Endothelial cell of umbilical vein (primary cell): ENCODE measurements at regions not wholly inside any gene's neighbourhood (a gene's known extent, or its start where the extent isn't known, plus 50 kb on each side); places are given as distances from the start of the nearest gene placed in this dataset.

ENCODE experiments used
- BruUV-seq: library from RNA; stranded (reverse); fragments of 400-500 nt; replicated peaks from 2 replicates; lab custom pipeline; 2021; lab: Mats Ljungman, UMichigan
- CTCF ChIA-PET: fragments of 300-600, 350-600 bp; sonication (Branson Sonifier 250); formaldehyde crosslinking; loops from one replicate; lab custom pipeline; 2021; ENCODE audit warnings: antibody characterized with exemption, inconsistent platforms; lab: Charles Lee
- POLR2A ChIA-PET: fragments of 300-600, 350-600 bp; sonication (Branson Sonifier 250); formaldehyde crosslinking; loops from one replicate; lab custom pipeline; 2021; ENCODE audit warnings: antibody characterized with exemption, inconsistent platforms; lab: Charles Lee
- DNase-seq: peaks from one replicate; pipeline ENCODE4 v3.0.0-alpha.2; 2011; ENCODE audit warnings: low read depth, low spot score
- FAIRE-seq: peaks from 2 replicates; lab custom pipeline; 2011; peaks lifted over from hg19 to GRCh38; lab: Jason Lieb, UNC
- H2AFZ ChIP-seq: 2 replicates; pipeline ENCODE4 v1.6.0; 2012; ENCODE audit warnings: low read depth, low read length, control low read depth, inconsistent platforms
- H3K27ac ChIP-seq: 2 replicates; pipeline ENCODE4 v1.5.1; 2011; ENCODE audit warnings: low read depth, mild to moderate bottlenecking, control low read depth, low read length, moderate library complexity; ENCODE audit not compliant: insufficient read depth
- H3K27me3 ChIP-seq, 2 experiments: 2 replicates each; pipeline versions ENCODE4 v1.6.0 to v1.6.1; 2011; ENCODE audit warnings: low read length in 2 of 2, mixed read lengths in 1 of 2; ENCODE audit not compliant: control insufficient read depth in 2 of 2, insufficient read depth in 2 of 2
- H3K36me3 ChIP-seq, 2 experiments: 2 replicates in 1 of 2; 3 replicates in 1 of 2; pipeline ENCODE4 v1.5.1; 2011; ENCODE audit warnings: low read length in 2 of 2, mild to moderate bottlenecking in 1 of 2, moderate library complexity in 1 of 2; ENCODE audit not compliant: control insufficient read depth in 2 of 2, insufficient read depth in 2 of 2; ENCODE audit errors: extremely low read depth in 1 of 2
- H3K4me1 ChIP-seq: 3 replicates; pipeline ENCODE4 v1.5.1; 2011; ENCODE audit warnings: mild to moderate bottlenecking, low read length; ENCODE audit not compliant: control insufficient read depth, insufficient read depth; ENCODE audit errors: extremely low read depth
- H3K4me2 ChIP-seq: 2 replicates; pipeline ENCODE4 v1.6.1; 2011; ENCODE audit warnings: low read length, control low read depth, mixed read lengths; ENCODE audit not compliant: insufficient read depth
- H3K4me3 ChIP-seq, 3 experiments: fragments of 200-600 bp in 1 of 3; sonication (generic), shearing (Covaris generic) in 1 of 3; replicated peaks in 1 of 3; 2 replicates each; pipeline ENCODE4 v1.5.1; 2011 to 2016; ENCODE audit warnings: control low read depth in 3 of 3, low read length in 3 of 3, mild to moderate bottlenecking in 2 of 3, inconsistent platforms in 1 of 3, low read depth in 1 of 3, moderate library complexity in 1 of 3; ENCODE audit not compliant: insufficient read depth in 1 of 3
- H3K79me2 ChIP-seq: 2 replicates; pipeline ENCODE4 v1.6.0; 2012; ENCODE audit warnings: low read length, inconsistent platforms; ENCODE audit not compliant: control insufficient read depth, insufficient read depth
- H3K9ac ChIP-seq: replicated peaks from 2 replicates; pipeline ENCODE3; 2011; ENCODE audit warnings: low read length, control low read depth; ENCODE audit not compliant: insufficient read depth; ENCODE audit errors: extremely low read depth
- H3K9me1 ChIP-seq: replicated peaks from 3 replicates; pipeline ENCODE4 v1.6.0; 2011; ENCODE audit warnings: mild to moderate bottlenecking, low read length; ENCODE audit not compliant: control insufficient read depth, insufficient read depth; ENCODE audit errors: extremely low read depth
- H3K9me3 ChIP-seq: replicated peaks from 2 replicates; pipeline ENCODE4 v1.5.1; 2012; ENCODE audit warnings: low read length, inconsistent platforms; ENCODE audit not compliant: control insufficient read depth, insufficient read depth
- H4K20me1 ChIP-seq: replicated peaks from 2 replicates; pipeline ENCODE3; 2011; ENCODE audit warnings: mild to moderate bottlenecking, low read length; ENCODE audit not compliant: control insufficient read depth, insufficient read depth; ENCODE audit errors: extremely low read depth
- EZH2 ChIP-seq: IDR thresholded peaks from 2 replicates; pipeline ENCODE4 v1.6.1; 2012; ENCODE audit warnings: borderline replicate concordance, low read depth, mild to moderate bottlenecking, moderate library complexity, low read length, inconsistent platforms; ENCODE audit not compliant: severe bottlenecking
- FOS ChIP-seq: IDR thresholded peaks from 2 replicates; pipeline ENCODE4 v1.6.1; 2011; ENCODE audit warnings: mild to moderate bottlenecking, low read length, moderate library complexity, borderline replicate concordance; ENCODE audit not compliant: insufficient read depth
- GATA2 ChIP-seq: IDR thresholded peaks from 2 replicates; pipeline ENCODE4 v1.7.0; 2011; ENCODE audit warnings: low read depth, mild to moderate bottlenecking, moderate library complexity, mixed read lengths, low read length; ENCODE audit not compliant: insufficient read length, insufficient read depth
- JUN ChIP-seq: IDR thresholded peaks from 2 replicates; pipeline ENCODE4 v1.6.1; 2011; ENCODE audit warnings: borderline replicate concordance, low read depth; ENCODE audit not compliant: insufficient read length, insufficient read depth
- MYC ChIP-seq: IDR thresholded peaks from one replicate; pipeline ENCODE4 v1.6.1; 2011; ENCODE audit warnings: mild to moderate bottlenecking, low read depth, low read length
- POLR2A ChIP-seq: IDR thresholded peaks from 2 replicates; pipeline ENCODE4 v1.6.1; 2012; ENCODE audit warnings: low read depth, mild to moderate bottlenecking, control low read depth, low read length
- POLR2AphosphoS5 ChIP-seq: IDR thresholded peaks from 2 replicates; pipeline ENCODE4 v1.6.1; 2012; ENCODE audit warnings: low read depth, mild to moderate bottlenecking, control low read depth, low read length, moderate library complexity; ENCODE audit not compliant: insufficient read depth
- dilution Hi-C: fragments of 300-500 bp; cut with MboI; formaldehyde crosslinking; loops from one replicate; pipeline ENCODE4 v1.15.0; 2019; ENCODE audit warnings: low sequenced_read_pairs; ENCODE audit not compliant: extremely low pct_ligation_motif_present
- intact Hi-C: fragments of 100-400 bp; cut with micrococcal nuclease; formaldehyde crosslinking; loops from one replicate; pipeline ENCODE4 v1.10.0; 2022
- TF ChIP-seq, protein P1 (sequence below), 2 donors: IDR thresholded peaks; 1 replicate in 1 of 2; 2 replicates in 1 of 2; pipeline ENCODE4 v1.5.1; 2011; ENCODE audit warnings: low read length in 2 of 2, mild to moderate bottlenecking in 2 of 2, moderate library complexity in 2 of 2, control low read depth in 1 of 2, inconsistent platforms in 1 of 2, low read depth in 1 of 2; ENCODE audit not compliant: insufficient read depth in 1 of 2; ENCODE audit errors: extremely low read depth in 1 of 2
- TF ChIP-seq, protein P2 (sequence below): IDR thresholded peaks from 2 replicates; pipeline ENCODE4 v1.6.1; 2011; ENCODE audit not compliant: insufficient read depth, insufficient read length

DNA sequence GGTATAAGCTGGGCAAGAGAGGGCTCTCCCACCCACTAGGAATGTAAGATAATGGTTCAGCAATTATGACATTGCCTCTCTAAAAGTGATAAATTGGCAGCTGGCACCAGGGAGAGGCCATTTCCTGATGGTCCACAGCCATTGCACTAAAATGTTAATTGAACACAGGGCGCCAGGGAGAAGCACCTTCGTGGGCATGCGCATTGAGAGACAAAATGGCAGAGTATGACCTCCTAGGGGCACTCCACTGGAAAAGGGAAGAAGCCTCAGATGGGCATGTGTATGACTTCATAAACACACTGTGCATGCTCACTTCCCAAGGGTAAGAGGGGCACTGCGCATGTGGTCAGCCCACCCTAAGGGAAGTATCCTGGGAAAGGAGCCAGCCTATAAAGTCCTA, 419.2 kb downstream of the AGTPBP1 start:
- intact Hi-C loops = no loop called here
- DNase-seq (no peak), FAIRE-seq (no peak)
- Histone ChIP-seq H3K4me3 (no peak overlapping the region), H3K36me3 (no peaks in the 10 kb centered on the region), H3K4me1 (no peaks in the 10 kb centered on the region), H4K20me1 (no peaks in the 10 kb centered on the region), H3K27me3 (no peaks in the 10 kb centered on the region), H3K9me3 (no peaks in the 10 kb centered on the region), H3K9me1 (no peaks in the 10 kb centered on the region), H3K4me2 (no peak overlapping the region), H3K27ac (no peak overlapping the region), H2AFZ (no peak overlapping the region), H3K9ac (no peak overlapping the region), H3K79me2 (no peaks in the 10 kb centered on the region)
- POLR2A ChIA-PET = no interaction called here
- CTCF ChIA-PET = no interaction called here
- TF ChIP-seq EZH2 = no peak
- TF ChIP-seq FOS = no peak
- no peak for TF ChIP-seq POLR2A
- no peak for TF ChIP-seq POLR2AphosphoS5
- no peak for TF ChIP-seq MYC
- TF ChIP-seq, protein P1, sequence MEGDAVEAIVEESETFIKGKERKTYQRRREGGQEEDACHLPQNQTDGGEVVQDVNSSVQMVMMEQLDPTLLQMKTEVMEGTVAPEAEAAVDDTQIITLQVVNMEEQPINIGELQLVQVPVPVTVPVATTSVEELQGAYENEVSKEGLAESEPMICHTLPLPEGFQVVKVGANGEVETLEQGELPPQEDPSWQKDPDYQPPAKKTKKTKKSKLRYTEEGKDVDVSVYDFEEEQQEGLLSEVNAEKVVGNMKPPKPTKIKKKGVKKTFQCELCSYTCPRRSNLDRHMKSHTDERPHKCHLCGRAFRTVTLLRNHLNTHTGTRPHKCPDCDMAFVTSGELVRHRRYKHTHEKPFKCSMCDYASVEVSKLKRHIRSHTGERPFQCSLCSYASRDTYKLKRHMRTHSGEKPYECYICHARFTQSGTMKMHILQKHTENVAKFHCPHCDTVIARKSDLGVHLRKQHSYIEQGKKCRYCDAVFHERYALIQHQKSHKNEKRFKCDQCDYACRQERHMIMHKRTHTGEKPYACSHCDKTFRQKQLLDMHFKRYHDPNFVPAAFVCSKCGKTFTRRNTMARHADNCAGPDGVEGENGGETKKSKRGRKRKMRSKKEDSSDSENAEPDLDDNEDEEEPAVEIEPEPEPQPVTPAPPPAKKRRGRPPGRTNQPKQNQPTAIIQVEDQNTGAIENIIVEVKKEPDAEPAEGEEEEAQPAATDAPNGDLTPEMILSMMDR (IDR thresholded peaks at IDR 0.05; ENCODE audit: extremely low read depth in 1 of 2, insufficient read depth in 1 of 2, low read depth in 1 of 2, low read length in 2 of 2) = no peak
- no peak for TF ChIP-seq GATA2
- TF ChIP-seq JUN = no peak
- TF ChIP-seq, protein P2, sequence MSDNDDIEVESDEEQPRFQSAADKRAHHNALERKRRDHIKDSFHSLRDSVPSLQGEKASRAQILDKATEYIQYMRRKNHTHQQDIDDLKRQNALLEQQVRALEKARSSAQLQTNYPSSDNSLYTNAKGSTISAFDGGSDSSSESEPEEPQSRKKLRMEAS = no peak
- dilution Hi-C loops = no loop called here
- no TSS peak for BruUV-seq
